CD4-positive, alpha-beta T cell treated with Interferon alpha-2 for 1 hour (primary cell): ENCODE measurements at regions not wholly inside any gene's neighbourhood (a gene's known extent, or its start where the extent isn't known, plus 50 kb on each side); places are given as distances from the start of the nearest gene placed in this dataset.

ENCODE experiments used
- DNase-seq, 2 donors: peaks; one replicate each; pipeline ENCODE4 v3.0.0-alpha.2; 2020 to 2022

GRCh38 chr7:155961241-155962190 is 149.3 kb upstream of the SHH start:
- DNase-seq, result no peak

GRCh38 chr7:155959894-155960293 is 147.6 kb upstream of the SHH start:
- DNase-seq, result no peak

- DNase-seq, result no peak
Observed at GRCh38 chr7:155956977-155957376, 144.7 kb upstream of the SHH start.

GRCh38 chr7:155955367-155955635 is 143.0 kb upstream of the SHH start:
- DNase-seq, result no peak

DNA sequence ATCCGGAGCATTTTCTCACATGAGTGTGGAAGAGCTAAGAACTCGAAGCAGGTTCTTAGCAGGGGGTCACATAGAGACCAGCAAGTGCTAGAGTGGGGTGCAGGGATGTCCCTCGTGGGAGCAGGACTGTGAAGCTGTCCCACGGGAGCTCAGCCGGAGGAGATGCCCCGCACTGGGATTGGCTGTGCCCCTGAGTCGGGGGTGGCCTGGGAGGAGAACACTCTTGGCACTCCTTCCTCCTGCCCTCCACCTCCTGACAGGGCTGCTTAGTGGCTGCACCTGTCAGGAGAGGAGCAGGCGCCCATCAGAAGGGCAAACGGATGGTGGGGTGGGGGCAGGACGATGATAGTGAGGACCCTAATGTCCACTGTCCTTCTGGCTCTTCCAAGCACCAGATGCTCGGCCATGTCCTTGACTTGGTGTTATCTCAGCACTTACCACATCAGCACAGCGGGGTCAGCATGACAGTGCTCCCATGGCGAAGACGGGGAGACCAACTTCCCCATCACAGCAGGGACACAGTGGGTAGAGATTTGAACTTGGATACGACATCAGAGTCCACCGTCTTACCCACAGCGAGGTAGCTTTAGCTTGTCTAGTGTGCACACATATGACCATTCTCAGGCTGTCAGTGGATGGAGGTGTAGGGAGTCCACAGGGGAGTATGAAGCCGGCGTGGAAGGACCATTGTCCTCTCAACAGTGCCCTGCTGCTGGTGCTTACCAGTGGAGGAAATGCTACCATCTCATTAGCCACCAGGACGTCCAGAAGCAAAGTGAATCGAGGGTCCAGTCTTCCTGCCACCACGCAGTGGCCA is 142.5 kb upstream of the SHH start:
- DNase-seq, result no peak

- no peak for DNase-seq
Observed at GRCh38 chr7:155953781-155954549, 141.7 kb upstream of the SHH start.

DNA sequence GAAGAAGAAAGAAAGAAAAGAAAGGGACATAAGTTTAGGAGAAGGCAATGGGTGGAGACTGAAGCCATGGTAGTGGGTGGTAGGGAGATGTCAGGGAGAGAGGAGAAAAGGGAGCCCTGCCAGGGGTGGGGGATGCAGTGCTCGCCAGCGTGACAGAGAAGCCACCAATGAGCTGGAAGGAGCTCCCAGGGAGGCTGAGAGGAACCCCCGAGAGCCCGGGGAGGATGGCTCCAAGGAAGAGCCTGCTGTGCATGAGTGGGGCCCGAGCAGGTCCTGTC is 141.2 kb upstream of the SHH start:
- no peak for DNase-seq

DNA sequence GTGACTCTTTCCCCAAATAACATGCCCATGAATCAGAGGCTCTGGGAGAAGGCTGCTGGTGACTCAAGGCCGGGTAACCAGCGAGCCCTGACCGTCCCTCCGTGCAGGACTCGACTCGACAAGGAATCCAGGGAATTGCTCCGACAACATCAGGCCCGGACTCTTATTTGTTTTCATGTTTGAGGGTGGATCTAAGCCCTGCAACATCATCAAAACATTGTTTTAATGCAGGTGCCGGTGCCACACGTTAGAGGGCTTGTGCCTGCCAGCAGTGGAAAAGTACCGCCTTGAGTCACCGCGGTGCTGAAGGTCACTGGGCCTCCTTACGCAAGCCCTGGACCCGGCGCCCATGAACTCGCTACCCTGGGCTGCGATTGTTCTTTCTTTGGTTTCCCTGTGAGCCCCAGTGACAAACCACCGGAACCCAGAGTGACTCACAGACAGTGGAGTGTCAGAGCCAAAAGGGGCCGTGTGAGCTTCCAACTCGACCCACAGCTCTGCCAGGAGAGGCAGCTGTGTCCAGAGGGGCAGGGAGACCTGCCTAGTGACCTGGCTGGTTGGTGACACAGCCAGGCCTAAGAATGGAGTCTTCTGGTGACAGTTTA is 139.4 kb upstream of the SHH start:
- no peak for DNase-seq

DNA sequence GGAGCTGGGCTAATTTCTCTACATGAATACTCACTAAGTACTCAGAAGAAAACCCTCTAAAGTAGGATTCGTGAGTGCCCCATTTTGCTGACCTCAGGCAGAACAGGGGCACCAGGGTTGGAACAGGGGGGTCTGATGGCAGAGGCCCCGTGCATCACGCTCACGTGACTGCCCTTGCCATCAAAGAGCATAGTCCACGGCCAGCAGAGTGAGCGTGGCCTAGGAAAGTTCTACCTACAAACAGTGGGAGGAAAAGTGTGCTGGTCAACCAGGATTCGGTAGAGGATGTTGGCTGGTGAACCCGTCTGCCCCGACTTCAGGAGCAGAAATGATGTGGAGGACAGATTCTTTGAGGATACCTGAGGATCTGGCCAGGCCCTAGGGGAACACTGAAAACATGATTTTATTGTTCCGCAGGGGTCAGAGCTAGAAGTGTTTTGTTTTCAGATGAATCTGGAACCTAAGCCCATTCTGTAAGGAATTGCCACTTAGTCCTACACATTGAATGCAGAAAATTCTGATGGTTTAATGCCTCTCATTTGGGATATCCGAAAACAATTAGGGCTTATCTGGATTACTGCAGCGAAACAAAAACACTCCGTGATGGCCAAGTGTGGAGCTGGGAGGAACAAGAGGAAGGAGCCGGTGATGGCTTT is 138.8 kb upstream of the SHH start:
- DNase-seq, result no peak

GRCh38 chr7:155948845-155949244 is 136.6 kb upstream of the SHH start:
- no peak for DNase-seq

GRCh38 chr7:155948423-155948822 is 136.2 kb upstream of the SHH start:
- DNase-seq, result no peak

- no peak for DNase-seq
Observed at GRCh38 chr7:155947051-155947450, 134.8 kb upstream of the SHH start.

GRCh38 chr7:155945670-155946325 is 133.5 kb upstream of the SHH start:
- DNase-seq, result no peak

GRCh38 chr7:155944901-155945300 is 132.6 kb upstream of the SHH start:
- no peak for DNase-seq

- DNase-seq, result no peak
Observed at GRCh38 chr7:155943251-155943899, 131.1 kb upstream of the SHH start.

GRCh38 chr7:155942226-155942950 is 130.1 kb upstream of the SHH start:
- no peak for DNase-seq

- no peak for DNase-seq
Observed at GRCh38 chr7:155941688-155942087, 129.4 kb upstream of the SHH start.

- DNase-seq, result no peak
Observed at GRCh38 chr7:155939350-155939749, 127.1 kb upstream of the SHH start.

DNA sequence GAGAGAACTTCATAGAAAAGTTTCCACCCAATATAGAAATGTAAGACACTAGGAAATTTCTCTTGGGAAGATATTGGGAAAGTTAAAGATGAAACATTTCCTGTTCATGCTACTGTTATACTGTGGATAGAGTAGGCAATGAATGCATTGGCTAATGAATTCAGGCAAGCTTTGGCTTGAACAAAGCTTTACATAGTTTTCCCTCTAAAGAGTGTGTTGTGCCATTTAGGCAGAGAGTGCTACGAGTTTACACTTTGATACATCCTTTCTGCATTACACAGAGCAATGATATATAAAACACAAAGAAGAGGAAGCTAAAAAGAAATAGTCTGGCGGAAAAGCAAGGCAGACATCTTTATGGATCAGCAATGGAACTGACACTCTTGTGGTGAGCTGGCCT is 125.9 kb upstream of the SHH start:
- DNase-seq, result no peak

- DNase-seq, result no peak
Observed at GRCh38 chr7:155935726-155936125, 123.5 kb upstream of the SHH start.

DNA sequence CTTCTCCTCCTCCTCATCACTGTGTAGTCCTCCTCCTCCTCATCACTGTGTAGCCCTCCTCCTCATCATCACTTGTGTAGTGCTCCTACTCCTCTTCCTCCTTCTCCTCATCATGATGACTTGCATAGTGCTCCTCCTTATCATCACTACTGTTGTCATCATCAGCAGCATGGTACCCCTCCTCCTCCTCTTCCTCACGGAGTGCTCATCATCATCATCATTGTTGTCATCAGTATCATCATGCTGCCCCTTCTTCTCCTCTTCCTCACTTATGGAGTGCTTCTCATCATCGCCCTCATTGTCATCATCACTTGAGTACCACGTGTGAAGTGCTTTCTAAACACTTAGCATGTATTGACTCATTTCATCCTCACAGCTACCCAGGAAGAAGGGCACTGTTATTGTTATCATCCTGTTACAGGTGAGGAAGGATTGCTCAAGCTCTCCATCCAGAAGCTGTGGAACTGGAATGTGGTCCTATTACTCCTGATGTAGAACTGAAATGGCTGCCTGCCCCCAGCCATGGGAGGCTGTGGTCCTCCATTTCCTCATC is 122.8 kb upstream of the SHH start:
- DNase-seq, result no peak
